A549 (cell line): ENCODE measurements at regions not wholly inside any gene's neighbourhood (a gene's known extent, or its start where the extent isn't known, plus 50 kb on each side); places are given as distances from the start of the nearest gene placed in this dataset.
"Not testable (repeated sequence)": the region's sequence is repeated elsewhere in the genome, so short reads cannot be mapped to it uniquely, and the experiment has no call there.

Experiments used
- ATAC-seq, 2 experiments: fragments of 200-7000 bp in 1 of 2; fragments of >200 bp in 1 of 2; cut with Nextera tagmentation in 1 of 2; cut with Tn5 transposase in 1 of 2; 3 replicates each; pipeline versions ENCODE4 v1.8.0 to v1.9.1; 2018 to 2020; ENCODE audit warnings: mild to moderate bottlenecking in 1 of 2, moderate library complexity in 1 of 2
- CTCF ChIA-PET: fragments of 300-600 bp; sonication (Branson Sonifier 250); formaldehyde crosslinking; extraction: SDS; loops from one replicate; lab custom pipeline; 2021; ENCODE audit warnings: antibody characterized with exemption, inconsistent platforms; lab: Yijun Ruan, JAX
- POLR2A ChIA-PET: fragments of 350-600 bp; formaldehyde crosslinking; extraction: SDS; loops from one replicate; lab custom pipeline; 2021; ENCODE audit warnings: antibody characterized with exemption, inconsistent platforms; lab: Yijun Ruan, JAX
- DNase-seq, 2 experiments: peaks; one replicate each; pipeline versions ENCODE4 v3.0.0 to v3.0.0-alpha.2; 2011 to 2016; ENCODE audit warnings: low read depth in 1 of 2, low spot score in 1 of 2
- FAIRE-seq: peaks from 2 replicates; lab custom pipeline; 2011; peaks lifted over from hg19 to GRCh38; lab: Jason Lieb, UNC
- H3K27ac ChIP-seq, 2 experiments: fragments of >200 bp; sonication (Bioruptor Twin); formaldehyde crosslinking; 3 replicates each; pipeline ENCODE4 v1.5.1; 2016 to 2017
- H3K4me1 ChIP-seq: fragments of >200 bp; sonication (Bioruptor Twin); formaldehyde crosslinking; 3 replicates; pipeline ENCODE4 v1.6.1; 2016
- H3K4me2 ChIP-seq: fragments of >200 bp; sonication (Bioruptor Twin); formaldehyde crosslinking; 3 replicates; pipeline ENCODE4 v1.6.1; 2016
- H3K4me3 ChIP-seq: fragments of >200 bp; sonication (Bioruptor Twin); formaldehyde crosslinking; 3 replicates; pipeline ENCODE4 v1.5.1; 2016
- H3K9me3 ChIP-seq: fragments of >200 bp; sonication (Bioruptor Twin); formaldehyde crosslinking; 3 replicates; pipeline ENCODE4 v1.6.1; 2016
- BHLHE40 ChIP-seq: IDR thresholded peaks from 2 replicates; pipeline ENCODE4 v1.6.1; 2012; ENCODE audit warnings: low read depth, low read length, inconsistent platforms
- CBX2 ChIP-seq: fragments of 200-600 bp; sonication (generic); IDR thresholded peaks from 2 replicates; pipeline ENCODE4 v1.6.1; 2016; ENCODE audit warnings: low read depth, mild to moderate bottlenecking, borderline replicate concordance
- CEBPB ChIP-seq, 2 experiments: fragments of >200 bp in 1 of 2; sonication (Bioruptor Twin) in 1 of 2; formaldehyde crosslinking in 1 of 2; IDR thresholded peaks; 2 replicates each; pipeline ENCODE4 v1.6.1; 2012 to 2016
- CHD4 ChIP-seq: fragments of 200-600 bp; sonication (generic); IDR thresholded peaks from 2 replicates; pipeline ENCODE4 v1.6.1; 2016; ENCODE audit warnings: antibody characterized with exemption, mild to moderate bottlenecking, borderline replicate concordance
- EHMT2 ChIP-seq: fragments of 200-600 bp; sonication (generic); IDR thresholded peaks from 2 replicates; pipeline ENCODE4 v1.6.1; 2016; ENCODE audit warnings: antibody characterized with exemption, low read depth, mild to moderate bottlenecking, moderate library complexity
- EP300 ChIP-seq, 2 experiments: fragments of >200 bp; sonication (Bioruptor Twin); formaldehyde crosslinking; IDR thresholded peaks; 2 replicates in 1 of 2; 3 replicates in 1 of 2; pipeline ENCODE4 v1.6.1; 2016 to 2017
- FOSB ChIP-seq: fragments of 250-450 bp; sonication (Bioruptor Pico); IDR thresholded peaks from 2 replicates; pipeline ENCODE4 v1.5.0; 2020; ENCODE audit warnings: mild to moderate bottlenecking, moderate library complexity
- FOXS1 ChIP-seq: fragments of 250-450 bp; sonication (Bioruptor Pico); IDR thresholded peaks from 2 replicates; pipeline ENCODE4 v1.5.0; 2020; ENCODE audit warnings: mild to moderate bottlenecking, moderate library complexity
- HEYL ChIP-seq: fragments of 250-450 bp; sonication (Bioruptor Pico); IDR thresholded peaks from 2 replicates; pipeline ENCODE4 v1.8.0; 2021; ENCODE audit warnings: mild to moderate bottlenecking, moderate library complexity
- HOXA7 ChIP-seq: fragments of 250-450 bp; sonication (Bioruptor Pico); IDR thresholded peaks from 2 replicates; pipeline ENCODE4 v1.5.0; 2020; ENCODE audit warnings: mild to moderate bottlenecking, moderate library complexity
- JUNB ChIP-seq: fragments of >200 bp; sonication (Bioruptor Twin); formaldehyde crosslinking; IDR thresholded peaks from 2 replicates; pipeline ENCODE4 v1.6.1; 2016
- KDM1A ChIP-seq: fragments of 200-600 bp; sonication (generic); IDR thresholded peaks from 2 replicates; pipeline ENCODE4 v1.6.1; 2016; ENCODE audit warnings: low read depth, mild to moderate bottlenecking
- KDM5A ChIP-seq: fragments of 200-600 bp; sonication (generic); IDR thresholded peaks from 2 replicates; pipeline ENCODE4 v1.6.1; 2016; ENCODE audit warnings: antibody characterized with exemption, mild to moderate bottlenecking
- MAZ ChIP-seq: fragments of 150-350 bp; IDR thresholded peaks from 2 replicates; pipeline ENCODE4 v1.6.1; 2014; ENCODE audit warnings: antibody characterized with exemption, low read depth, low read length, borderline replicate concordance
- NR3C1 ChIP-seq: fragments of >200 bp; sonication (Bioruptor Twin); formaldehyde crosslinking; IDR thresholded peaks from 3 replicates; pipeline ENCODE4 v1.6.1; 2017
- RARB ChIP-seq: fragments of 250-450 bp; sonication (Bioruptor Pico); IDR thresholded peaks from 2 replicates; pipeline ENCODE4 v1.8.0; 2021; ENCODE audit warnings: mild to moderate bottlenecking, moderate library complexity
- RFX5 ChIP-seq: fragments of 450-650 bp; IDR thresholded peaks from 2 replicates; pipeline ENCODE4 v1.7.1; 2014; ENCODE audit warnings: antibody characterized with exemption, mild to moderate bottlenecking, moderate library complexity
- ZFP36 ChIP-seq: fragments of 450-650 bp; IDR thresholded peaks from 2 replicates; pipeline ENCODE4 v1.6.1; 2014; ENCODE audit warnings: borderline replicate concordance; ENCODE audit not compliant: partially characterized antibody
- ZSCAN20 ChIP-seq: fragments of 250-450 bp; sonication (Bioruptor Pico); IDR thresholded peaks from 2 replicates; pipeline ENCODE4 v1.8.0; 2022; ENCODE audit warnings: mild to moderate bottlenecking, moderate library complexity
- WGBS: methylation state at CpG from one replicate; pipeline ENCODE4 v1.1.6; 2017; ENCODE audit errors: missing lambda C conversion rate; 5-methylcytosine and 5-hydroxymethylcytosine counted together
- TF ChIP-seq, protein P1 (sequence below): fragments of 250-450 bp; sonication (Bioruptor Pico); IDR thresholded peaks from 2 replicates; pipeline ENCODE4 v1.5.0; 2020; ENCODE audit warnings: low read depth, mild to moderate bottlenecking, moderate library complexity
- TF ChIP-seq, protein P2 (sequence below): fragments of 450-650 bp; IDR thresholded peaks from 2 replicates; pipeline ENCODE4 v1.6.1; 2014; ENCODE audit warnings: antibody characterized with exemption

DNA sequence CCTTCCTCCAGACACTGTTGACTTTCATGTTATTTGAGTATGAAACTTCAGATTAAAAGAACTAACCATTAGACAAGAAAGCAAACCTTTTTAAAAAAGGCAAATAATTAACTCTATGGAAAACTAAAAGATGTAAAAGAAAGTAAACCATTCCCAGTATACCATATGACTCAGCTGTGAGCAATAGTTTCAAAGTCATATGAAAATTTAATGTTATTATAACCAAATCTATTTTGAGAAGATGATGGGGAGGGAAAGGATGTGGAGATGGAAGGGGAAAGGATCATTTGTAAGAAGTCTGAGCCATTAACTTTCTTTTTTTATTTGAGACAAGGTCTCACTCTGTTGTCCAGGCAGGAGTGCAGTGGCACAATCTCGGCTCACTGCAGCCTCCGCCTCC is 131.8 kb downstream of the IRX5 start:
- Histone ChIP-seq H3K4me3 (no peak overlapping the region), H3K27ac (no peak overlapping the region), H3K4me2 (no peak overlapping the region), H3K4me1 (no peaks in the 10 kb centered on the region), H3K9me3 (no peaks in the 10 kb centered on the region)
- no peak for DNase-seq
- 56% methylated on average over 2 of the region's 2 CpGs for WGBS
- no peak for ATAC-seq
- ChIA-PET CTCF (no interaction called here), POLR2A (no interaction called here)
- no peak for FAIRE-seq
- TF ChIP-seq, protein P1, sequence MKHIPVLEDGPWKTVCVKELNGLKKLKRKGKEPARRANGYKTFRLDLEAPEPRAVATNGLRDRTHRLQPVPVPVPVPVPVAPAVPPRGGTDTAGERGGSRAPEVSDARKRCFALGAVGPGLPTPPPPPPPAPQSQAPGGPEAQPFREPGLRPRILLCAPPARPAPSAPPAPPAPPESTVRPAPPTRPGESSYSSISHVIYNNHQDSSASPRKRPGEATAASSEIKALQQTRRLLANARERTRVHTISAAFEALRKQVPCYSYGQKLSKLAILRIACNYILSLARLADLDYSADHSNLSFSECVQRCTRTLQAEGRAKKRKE (CRISPR knock-in tag): no peak
- TF ChIP-seq CBX2 (no peak), RARB (no peak), KDM1A (no peak)

DNA sequence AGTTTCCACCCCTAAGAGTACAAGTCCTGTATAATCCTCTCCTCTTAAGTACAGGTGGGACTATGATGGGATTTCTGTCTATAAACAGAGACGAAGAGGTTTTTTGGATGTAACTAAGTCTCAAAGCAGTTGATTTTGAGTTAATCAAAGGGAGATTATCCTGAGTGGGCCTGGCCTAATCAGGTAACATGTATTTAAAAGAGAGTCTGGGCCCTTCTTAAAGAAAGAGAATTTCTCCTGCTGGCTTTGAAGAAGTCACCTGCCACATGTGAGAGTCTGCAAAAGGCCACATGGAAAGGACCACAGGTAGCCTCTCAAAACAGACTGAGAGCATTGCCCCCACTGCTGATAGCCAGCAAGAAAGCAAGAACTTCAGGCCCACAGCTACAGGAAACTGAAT is 142.3 kb downstream of the IRX5 start:
- TF ChIP-seq RARB: no peak
- TF ChIP-seq KDM5A: no peak
- no peak for TF ChIP-seq BHLHE40
- TF ChIP-seq CBX2: no peak
- TF ChIP-seq, protein P2, sequence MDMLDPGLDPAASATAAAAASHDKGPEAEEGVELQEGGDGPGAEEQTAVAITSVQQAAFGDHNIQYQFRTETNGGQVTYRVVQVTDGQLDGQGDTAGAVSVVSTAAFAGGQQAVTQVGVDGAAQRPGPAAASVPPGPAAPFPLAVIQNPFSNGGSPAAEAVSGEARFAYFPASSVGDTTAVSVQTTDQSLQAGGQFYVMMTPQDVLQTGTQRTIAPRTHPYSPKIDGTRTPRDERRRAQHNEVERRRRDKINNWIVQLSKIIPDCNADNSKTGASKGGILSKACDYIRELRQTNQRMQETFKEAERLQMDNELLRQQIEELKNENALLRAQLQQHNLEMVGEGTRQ: no peak
- no peaks in the 10 kb centered on the region for H3K4me1 ChIP-seq
- no peak overlapping the region for H3K4me3 ChIP-seq
- H3K4me2 ChIP-seq: no peak overlapping the region
- H3K27ac ChIP-seq: no peak overlapping the region
- H3K9me3 ChIP-seq: no peaks in the 10 kb centered on the region; the same call in 2 of the 3 replicates
- ChIA-PET CTCF (no interaction called here), POLR2A (no interaction called here)
- DNase-seq (no peak), ATAC-seq (no peak), FAIRE-seq (no peak)
- 42% methylated on average over 1 of the region's 1 CpG for WGBS

DNA sequence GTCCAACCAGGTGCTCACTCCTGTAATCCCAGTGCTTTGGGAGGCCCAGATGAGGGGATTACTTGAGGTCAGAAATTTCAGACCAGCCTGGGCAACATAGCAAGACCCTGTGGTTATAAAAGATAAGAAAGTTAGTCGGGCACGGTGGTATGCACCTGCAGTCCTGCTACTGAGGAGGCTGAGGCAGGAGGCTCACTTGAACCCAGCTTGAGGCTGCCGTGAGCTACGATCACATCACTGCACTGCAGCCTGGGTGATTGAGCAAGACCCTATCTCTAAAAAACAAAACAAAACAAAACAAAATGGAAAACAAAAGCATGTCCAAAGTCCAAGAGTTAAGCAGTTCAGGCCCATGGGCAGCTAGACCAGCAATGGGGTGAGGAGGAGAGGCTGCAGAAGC is 143.2 kb downstream of the IRX5 start:
- H3K9me3 ChIP-seq: no peaks in the 10 kb centered on the region; the same call in 2 of the 3 replicates
- FAIRE-seq (no peak), DNase-seq (no peak), ATAC-seq (no peak)
- no peak overlapping the region for H3K27ac ChIP-seq
- no peak for TF ChIP-seq CHD4
- TF ChIP-seq ZFP36: no peak
- no peak for TF ChIP-seq FOSB (CRISPR knock-in tag)
- TF ChIP-seq RFX5: no peak
- no peak for TF ChIP-seq ZSCAN20
- no peak for TF ChIP-seq CEBPB (IDR thresholded peaks at IDR 0.05)
- TF ChIP-seq KDM1A: no peak
- no peak for TF ChIP-seq HEYL (CRISPR knock-in tag)
- TF ChIP-seq, protein P1 (CRISPR knock-in tag): no peak
- TF ChIP-seq, protein P2: no peak
- no peak for TF ChIP-seq NR3C1
- TF ChIP-seq JUNB: no peak
- no peak for TF ChIP-seq MAZ
- no peak for TF ChIP-seq EP300 (IDR thresholded peaks at IDR 0.05)
- TF ChIP-seq FOXS1 (CRISPR knock-in tag): no peak
- no peak for TF ChIP-seq EHMT2
- no peak for TF ChIP-seq HOXA7 (CRISPR knock-in tag)
- 14% methylated on average over 4 of the region's 4 CpGs for WGBS
- POLR2A ChIA-PET: no interaction called here
- H3K4me3 ChIP-seq: no peak overlapping the region
- no peak overlapping the region for H3K4me2 ChIP-seq
- no peaks in the 10 kb centered on the region for H3K4me1 ChIP-seq
- CTCF ChIA-PET: interaction anchor here (0.6 kb wide), 1 partner anchor 10 kb away, joined by 3 read pairs; no protein-coding TSS in a partner anchor

DNA sequence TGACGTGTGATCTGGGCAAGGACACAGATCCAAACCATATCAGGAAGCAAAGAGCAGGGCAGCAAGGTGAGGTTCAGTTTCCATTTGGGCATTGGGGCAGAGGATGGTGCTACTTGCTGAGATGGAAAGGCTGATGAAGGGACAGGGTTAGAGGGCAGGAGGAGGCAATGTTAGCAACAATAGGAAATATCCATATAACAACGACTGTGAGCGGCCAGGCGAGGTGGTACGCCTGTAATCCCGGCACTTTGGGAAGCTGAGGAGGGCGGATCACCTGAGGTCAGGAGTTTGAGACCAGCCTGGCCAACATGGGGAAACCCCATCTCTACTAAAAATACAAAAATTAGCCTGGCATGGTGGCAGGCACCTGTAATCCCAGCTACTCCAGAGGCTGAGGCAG is 144.5 kb downstream of the IRX5 start:
- H3K4me2 ChIP-seq, FAIRE-seq, ATAC-seq, POLR2A ChIA-PET, H3K9me3 ChIP-seq, H3K4me3 ChIP-seq, H3K27ac ChIP-seq, H3K4me1 ChIP-seq, DNase-seq: not testable (repeated sequence)
- WGBS: 25% methylated on average over 7 of the region's 7 CpGs
- CTCF ChIA-PET: interaction anchor here (0.9 kb wide), 1 partner anchor 9 kb away, joined by 3 read pairs; no protein-coding TSS in a partner anchor
